Neural progenitor cell (in vitro differentiated cells): ENCODE measurements at regions not wholly inside any gene's neighbourhood (a gene's known extent, or its start where the extent isn't known, plus 50 kb on each side); places are given as distances from the start of the nearest gene placed in this dataset.

Experiments used
- DNase-seq: peaks from one replicate; pipeline ENCODE4 v3.0.0-alpha.2; 2016; ENCODE audit warnings: low spot score
- H2AFZ ChIP-seq: fragments of 200-600 bp; sonication (generic); replicated peaks from 2 replicates; pipeline ENCODE4 v1.6.1; 2016; ENCODE audit warnings: antibody characterized with exemption
- H3F3A ChIP-seq: fragments of 200-600 bp; sonication (generic); 2 replicates; pipeline ENCODE4 v1.6.1; 2016; ENCODE audit warnings: antibody characterized with exemption, low read depth
- H3K27ac ChIP-seq: fragments of 200-600 bp; sonication (generic); 2 replicates; pipeline ENCODE4 v1.5.1; 2016; ENCODE audit warnings: mild to moderate bottlenecking
- H3K27me3 ChIP-seq: fragments of 200-600 bp; sonication (generic); 2 replicates; pipeline ENCODE4 v1.6.1; 2016; ENCODE audit warnings: mild to moderate bottlenecking, moderate library complexity
- H3K36me3 ChIP-seq: fragments of 200-600 bp; sonication (generic); 2 replicates; pipeline ENCODE4 v1.5.1; 2016
- H3K4me1 ChIP-seq: fragments of 200-600 bp; sonication (generic); 2 replicates; pipeline ENCODE4 v1.6.1; 2016; ENCODE audit warnings: mixed run types
- H3K4me2 ChIP-seq: fragments of 200-600 bp; sonication (generic); 2 replicates; pipeline ENCODE4 v1.6.1; 2016
- H3K4me3 ChIP-seq: fragments of 200-600 bp; sonication (generic); 2 replicates; pipeline ENCODE4 v1.5.1; 2016
- H3K79me2 ChIP-seq: fragments of 200-600 bp; sonication (generic); 2 replicates; pipeline ENCODE4 v1.6.1; 2016; ENCODE audit warnings: low read depth
- H3K9ac ChIP-seq: fragments of 200-600 bp; sonication (generic); 2 replicates; pipeline ENCODE4 v1.6.1; 2016
- H3K9me3 ChIP-seq: fragments of 200-600 bp; sonication (generic); 2 replicates; pipeline ENCODE4 v1.5.1; 2016; ENCODE audit warnings: low read depth
- H4K20me1 ChIP-seq: fragments of 200-600 bp; sonication (generic); 2 replicates; pipeline ENCODE4 v1.6.1; 2016; ENCODE audit warnings: low read depth
- H3K27ac Mint-ChIP-seq: 3 replicates; pipeline ENCODE4 v1.8.0; 2021; ENCODE audit warnings: mixed read lengths
- H3K27me3 Mint-ChIP-seq: 2 replicates; pipeline ENCODE4 v1.8.0; 2022; ENCODE audit warnings: low read depth, mild to moderate bottlenecking, inconsistent platforms, moderate library complexity, mixed read lengths; ENCODE audit not compliant: insufficient read depth
- H3K36me3 Mint-ChIP-seq: 3 replicates; pipeline ENCODE4 v1.8.0; 2021; ENCODE audit warnings: mixed read lengths
- H3K4me1 Mint-ChIP-seq: 3 replicates; pipeline ENCODE4 v1.8.0; 2021; ENCODE audit warnings: mixed read lengths
- H3K4me3 Mint-ChIP-seq: 3 replicates; pipeline ENCODE4 v1.8.0; 2021; ENCODE audit warnings: mild to moderate bottlenecking, moderate library complexity, mixed read lengths
- H3K9me3 Mint-ChIP-seq: 3 replicates; pipeline ENCODE4 v1.8.0; 2020; ENCODE audit warnings: mixed read lengths
- CTCF ChIP-seq: fragments of 200-600 bp; sonication (generic); IDR thresholded peaks from 2 replicates; pipeline ENCODE4 v1.5.1; 2017; ENCODE audit warnings: antibody characterized with exemption, mild to moderate bottlenecking
- EZH2 ChIP-seq: fragments of 200-600 bp; sonication (generic); IDR thresholded peaks from 2 replicates; pipeline ENCODE4 v1.6.1; 2017; ENCODE audit warnings: antibody characterized with exemption, mild to moderate bottlenecking, moderate library complexity
- EZH2phosphoT487 ChIP-seq: fragments of 200-600 bp; sonication (generic); IDR thresholded peaks from 2 replicates; pipeline ENCODE4 v1.6.1; 2017; ENCODE audit warnings: antibody characterized with exemption

DNA sequence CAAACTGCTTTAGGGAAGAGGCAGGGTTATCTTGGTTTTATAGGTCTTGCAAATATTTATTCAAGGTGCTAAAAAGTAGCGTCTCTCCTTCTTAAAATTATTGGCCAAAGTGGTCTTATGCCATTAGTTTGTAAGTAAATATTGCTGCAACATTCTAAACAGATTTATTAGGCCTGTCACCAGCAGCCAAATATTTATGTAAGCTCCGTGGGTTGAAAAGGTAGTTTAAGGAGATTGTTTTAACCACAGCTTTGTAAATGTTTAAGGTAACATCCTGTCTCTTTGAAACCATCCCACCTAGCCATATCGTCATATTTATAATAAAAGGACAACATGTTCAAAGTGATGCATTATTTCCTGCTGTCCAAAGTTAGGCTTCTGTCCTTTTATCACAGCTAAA is 210.1 kb upstream of the LNX1 start:
- Mint-ChIP-seq H3K9me3 (no peaks in the 10 kb centered on the region), H3K4me1 (no peaks in the 10 kb centered on the region), H3K36me3 (no peaks in the 10 kb centered on the region), H3K4me3 (no peak overlapping the region), H3K27me3 (peaks cover 4% of the 10 kb centered on the region), H3K27ac (no peak overlapping the region)
- H3K4me2 ChIP-seq = no peak overlapping the region
- no peaks in the 10 kb centered on the region for H3F3A ChIP-seq
- no peak overlapping the region for H3K27ac ChIP-seq
- no peaks in the 10 kb centered on the region for H3K27me3 ChIP-seq
- no peaks in the 10 kb centered on the region for H3K4me1 ChIP-seq
- no peak for DNase-seq
- no peak overlapping the region for H3K9ac ChIP-seq
- no peaks in the 10 kb centered on the region for H4K20me1 ChIP-seq
- H3K4me3 ChIP-seq = no peak overlapping the region
- no peaks in the 10 kb centered on the region for H3K36me3 ChIP-seq
- no peak for TF ChIP-seq EZH2phosphoT487
- no peak for TF ChIP-seq EZH2
- TF ChIP-seq CTCF = no peak
- H3K9me3 ChIP-seq = no peaks in the 10 kb centered on the region
- no peak overlapping the region for H2AFZ ChIP-seq
- no peaks in the 10 kb centered on the region for H3K79me2 ChIP-seq

- no peak overlapping the region for H3K27ac Mint-ChIP-seq
- H3K36me3 Mint-ChIP-seq = no peaks in the 10 kb centered on the region
- TF ChIP-seq CTCF (no peak), EZH2phosphoT487 (no peak), EZH2 (no peak)
- no peaks in the 10 kb centered on the region for H4K20me1 ChIP-seq
- no peaks in the 10 kb centered on the region for H3K4me1 Mint-ChIP-seq
- no peak overlapping the region for H3K4me3 ChIP-seq
- H3K4me2 ChIP-seq = no peak overlapping the region
- H3K9ac ChIP-seq = no peak overlapping the region
- no peak overlapping the region for H2AFZ ChIP-seq
- no peaks in the 10 kb centered on the region for H3K36me3 ChIP-seq
- H3K9me3 ChIP-seq = no peaks in the 10 kb centered on the region
- no peaks in the 10 kb centered on the region for H3F3A ChIP-seq
- peaks cover 3% of the 10 kb centered on the region for H3K27me3 Mint-ChIP-seq
- H3K27me3 ChIP-seq = no peaks in the 10 kb centered on the region
- no peaks in the 10 kb centered on the region for H3K79me2 ChIP-seq
- H3K9me3 Mint-ChIP-seq = no peaks in the 10 kb centered on the region
- H3K27ac ChIP-seq = no peak overlapping the region
- DNase-seq = no peak
- H3K4me3 Mint-ChIP-seq = no peak overlapping the region
- no peaks in the 10 kb centered on the region for H3K4me1 ChIP-seq
These were observed 209.5 kb upstream of the LNX1 start for GRCh38 chr4:53800741-53801140.

- Mint-ChIP-seq H3K4me1 (no peaks in the 10 kb centered on the region), H3K36me3 (no peaks in the 10 kb centered on the region), H3K27me3 (peaks cover 5% of the 10 kb centered on the region), H3K4me3 (no peak overlapping the region), H3K9me3 (no peaks in the 10 kb centered on the region), H3K27ac (no peak overlapping the region)
- H2AFZ ChIP-seq = no peak overlapping the region
- DNase-seq = no peak
- H3K27ac ChIP-seq = no peak overlapping the region
- H3K4me2 ChIP-seq = no peak overlapping the region
- no peaks in the 10 kb centered on the region for H4K20me1 ChIP-seq
- H3K27me3 ChIP-seq = no peaks in the 10 kb centered on the region
- no peak overlapping the region for H3K4me3 ChIP-seq
- no peak overlapping the region for H3K9ac ChIP-seq
- H3K9me3 ChIP-seq = no peaks in the 10 kb centered on the region
- H3K36me3 ChIP-seq = no peaks in the 10 kb centered on the region
- no peaks in the 10 kb centered on the region for H3K79me2 ChIP-seq
- TF ChIP-seq EZH2phosphoT487 = no peak
- TF ChIP-seq CTCF = no peak
- peaks cover 9% of the 10 kb centered on the region for H3K4me1 ChIP-seq
- H3F3A ChIP-seq = no peaks in the 10 kb centered on the region
These were observed 201.8 kb upstream of the LNX1 start for GRCh38 chr4:53793096-53793495.

GRCh38 chr4:53790286-53790685 is 199.0 kb upstream of the LNX1 start:
- Histone ChIP-seq H3F3A (no peaks in the 10 kb centered on the region), H3K79me2 (no peaks in the 10 kb centered on the region), H3K9me3 (no peaks in the 10 kb centered on the region), H3K4me1 (peaks cover 9% of the 10 kb centered on the region), H2AFZ (no peak overlapping the region), H3K4me2 (no peak overlapping the region), H3K27me3 (no peaks in the 10 kb centered on the region), H4K20me1 (no peaks in the 10 kb centered on the region), H3K36me3 (no peaks in the 10 kb centered on the region), H3K9ac (no peak overlapping the region), H3K27ac (no peak overlapping the region), H3K4me3 (no peak overlapping the region)
- TF ChIP-seq EZH2 = no peak
- TF ChIP-seq CTCF = no peak
- no peak for TF ChIP-seq EZH2phosphoT487
- Mint-ChIP-seq H3K27me3 (peaks cover 5% of the 10 kb centered on the region), H3K36me3 (no peaks in the 10 kb centered on the region), H3K9me3 (no peaks in the 10 kb centered on the region), H3K4me3 (no peak overlapping the region), H3K27ac (no peak overlapping the region), H3K4me1 (no peaks in the 10 kb centered on the region)
- peak; percentile 50 for DNase-seq
